Left lung (tissue), 4 donors: ENCODE measurements at regions not wholly inside any gene's neighbourhood (a gene's known extent, or its start where the extent isn't known, plus 50 kb on each side); places are given as distances from the start of the nearest gene placed in this dataset.

ENCODE experiments used
- ATAC-seq: fragments of 200-7000 bp; cut with Tn5 transposase; one replicate; pipeline ENCODE4 v1.9.1; 2020; ENCODE audit warnings: moderate library complexity
- DNase-seq, 4 donors: peaks; one replicate each; pipeline ENCODE4 v3.0.0-alpha.2; 2013 to 2020
- H3K27ac ChIP-seq, 2 donors: fragments of 200-600 bp; sonication (generic) in 1 of 2; one replicate each; pipeline versions ENCODE4 v1.5.0 to v1.8.0; 2020 to 2021
- H3K27me3 ChIP-seq, 2 donors: fragments of 200-600 bp; sonication (generic) in 1 of 2; one replicate each; pipeline versions ENCODE4 v1.5.0 to v1.8.0; 2020 to 2021
- H3K36me3 ChIP-seq, 2 donors: fragments of 200-600 bp; sonication (generic) in 1 of 2; one replicate each; pipeline versions ENCODE4 v1.5.0 to v1.8.0; 2020 to 2021
- H3K4me1 ChIP-seq, 2 donors: fragments of 200-600 bp; one replicate each; pipeline ENCODE4 v1.8.0; 2021
- H3K4me3 ChIP-seq, 2 donors: fragments of 200-600 bp; sonication (generic) in 1 of 2; one replicate each; pipeline versions ENCODE4 v1.5.0 to v1.8.0; 2020 to 2021; ENCODE audit warnings: mild to moderate bottlenecking in 1 of 2
- H3K9me3 ChIP-seq, 2 donors: fragments of 200-600 bp; sonication (generic) in 1 of 2; one replicate each; pipeline versions ENCODE4 v1.5.0 to v1.8.0; 2020 to 2021
- CTCF ChIP-seq, 2 donors: fragments of 200-600 bp; sonication (generic) in 1 of 2; IDR thresholded peaks; one replicate each; pipeline versions ENCODE4 v1.5.0 to v1.8.0; 2021; ENCODE audit warnings: antibody characterized with exemption in 2 of 2
- intact Hi-C, 2 donors: fragments of 100-400 bp; cut with DNase I; formaldehyde crosslinking; loops; one replicate each; pipeline versions ENCODE4 v1.11.2 to v1.14.2; 2022
- donor health status: DM: no; HTN: yes; CAD: no.
- donor health status: DM: no; HTN: no; CAD: no.

GRCh38 chr20:58130156-58130555 is 98.3 kb downstream of the ANKRD60 start:
- ATAC-seq (no peak), DNase-seq (no peak)
- no peak overlapping the region for H3K27ac ChIP-seq
- intact Hi-C loops = no loop called here
- H3K4me3 ChIP-seq = no peak overlapping the region
- no peaks in the 10 kb centered on the region for H3K36me3 ChIP-seq
- H3K4me1 ChIP-seq = peaks cover 0 to 4% of the 10 kb centered on the region in 2 donors
- H3K27me3 ChIP-seq = peaks cover 0 to 50% of the 10 kb centered on the region in 2 donors
- no peak for TF ChIP-seq CTCF (IDR thresholded peaks at IDR 0.05)
- H3K9me3 ChIP-seq = no peaks in the 10 kb centered on the region

- Histone ChIP-seq H3K27me3 (peaks cover 0 to 46% of the 10 kb centered on the region in 2 donors), H3K4me3 (no peak overlapping the region), H3K27ac (no peak overlapping the region), H3K36me3 (no peaks in the 10 kb centered on the region), H3K9me3 (no peaks in the 10 kb centered on the region), H3K4me1 (peaks cover 0 to 4% of the 10 kb centered on the region in 2 donors)
- TF ChIP-seq CTCF (IDR thresholded peaks at IDR 0.05) = no peak
- intact Hi-C loops = no loop called here
- no peak for ATAC-seq
- DNase-seq = no peak
These were observed 98.7 kb downstream of the ANKRD60 start for GRCh38 chr20:58129721-58130151.

DNA sequence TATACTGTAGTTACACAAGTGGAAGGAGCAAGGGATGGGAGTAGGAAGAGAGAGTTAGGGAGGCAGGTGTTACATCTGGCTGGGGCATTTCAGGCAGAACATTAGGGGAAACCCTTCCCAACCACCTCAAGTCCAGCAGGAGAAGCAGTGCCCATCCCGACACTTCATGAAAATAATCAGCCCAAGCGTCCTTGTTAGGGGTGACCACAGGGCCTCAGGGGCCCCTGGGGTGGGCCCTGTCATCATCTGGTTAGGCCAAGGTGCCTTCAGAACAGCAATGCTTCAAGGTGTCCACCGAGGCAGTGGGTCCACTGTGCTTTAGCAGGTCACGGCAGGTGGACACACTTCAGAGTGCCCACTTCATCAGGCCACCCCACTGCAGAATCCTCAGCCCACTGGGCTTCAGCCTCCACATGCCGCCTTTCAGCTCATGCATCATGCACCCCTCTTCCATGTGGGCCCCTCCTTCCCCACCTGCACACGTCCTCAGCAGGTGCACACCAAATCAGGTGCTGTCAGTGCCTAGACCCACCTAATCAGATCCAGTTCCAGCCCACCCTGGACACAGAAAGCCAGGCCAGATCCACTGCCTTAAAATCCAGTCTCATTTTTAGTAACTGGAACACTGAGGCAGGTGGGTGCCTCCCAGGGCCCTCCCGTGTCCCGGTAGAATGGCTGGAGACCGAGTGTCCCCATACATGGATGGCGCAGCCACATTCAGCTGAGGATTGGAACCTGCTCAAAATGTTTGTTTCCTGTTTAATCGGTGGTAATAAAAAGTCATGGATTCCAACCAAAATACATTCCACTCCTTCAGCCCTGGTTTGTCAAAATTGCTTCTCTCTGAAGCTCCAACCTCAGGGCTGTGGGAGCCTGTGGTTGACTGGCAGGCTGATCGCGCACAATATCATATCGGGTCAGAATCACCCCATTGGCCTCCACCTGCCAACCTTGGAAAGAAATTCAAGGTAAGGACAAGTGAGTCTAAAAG is 99.5 kb downstream of the ANKRD60 start:
- intact Hi-C loops = no loop called here
- Histone ChIP-seq H3K4me3 (no peak overlapping the region), H3K27me3 (peaks cover 0 to 38% of the 10 kb centered on the region in 2 donors), H3K36me3 (no peaks in the 10 kb centered on the region), H3K4me1 (peaks cover 0 to 4% of the 10 kb centered on the region in 2 donors), H3K9me3 (no peaks in the 10 kb centered on the region), H3K27ac (no peak overlapping the region)
- no peak for TF ChIP-seq CTCF (IDR thresholded peaks at IDR 0.05)
- DNase-seq (no peak), ATAC-seq (no peak)

DNA sequence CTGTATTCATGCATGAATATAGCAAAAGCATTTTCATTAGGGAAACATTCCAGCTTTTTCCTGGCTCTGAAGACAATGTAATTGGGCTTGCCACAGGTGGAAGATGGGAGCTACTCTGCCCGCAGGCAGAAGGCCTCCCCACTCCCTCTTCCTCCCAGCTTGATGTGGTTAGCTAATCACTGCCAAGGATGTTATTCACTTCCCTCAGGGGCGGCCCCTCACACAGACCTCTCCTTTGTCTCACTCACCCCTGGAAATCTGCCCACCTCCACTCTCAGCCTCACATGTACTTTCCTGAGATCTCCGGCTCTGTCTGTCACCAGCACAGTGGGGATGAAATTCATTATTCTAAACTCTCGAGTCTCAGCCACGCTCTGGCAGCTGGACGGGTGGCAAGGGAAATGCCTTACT is 100.7 kb downstream of the ANKRD60 start:
- ATAC-seq (no peak), DNase-seq (no peak)
- Histone ChIP-seq H3K4me1 (peaks cover 0 to 4% of the 10 kb centered on the region in 2 donors), H3K9me3 (no peaks in the 10 kb centered on the region), H3K27me3 (peaks cover 0 to 26% of the 10 kb centered on the region in 2 donors), H3K27ac (no peak overlapping the region), H3K36me3 (no peaks in the 10 kb centered on the region), H3K4me3 (no peak overlapping the region)
- no peak for TF ChIP-seq CTCF (IDR thresholded peaks at IDR 0.05)
- intact Hi-C loops = no loop called here

DNA sequence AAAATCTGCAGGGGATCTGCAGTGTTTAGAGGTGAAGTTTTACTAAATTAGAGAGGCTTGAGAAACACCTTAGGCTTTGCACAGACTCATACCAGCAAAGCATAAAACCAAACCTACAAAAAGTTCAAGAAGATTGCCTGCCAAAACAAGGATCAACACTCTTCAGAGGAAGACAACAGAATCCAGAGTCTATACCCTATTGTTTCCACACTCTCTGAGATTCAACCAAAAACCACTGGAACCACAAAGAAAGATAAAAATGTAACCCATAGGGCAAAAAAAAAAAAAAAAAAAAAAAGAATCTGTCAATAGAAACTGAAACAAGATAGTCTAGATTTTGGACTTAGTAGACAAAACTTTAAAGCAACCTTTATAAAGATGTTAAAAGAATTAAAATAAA is 102.7 kb downstream of the ANKRD60 start:
- Histone ChIP-seq H3K27ac (no peak overlapping the region), H3K4me3 (no peak overlapping the region), H3K4me1 (no peaks in the 10 kb centered on the region), H3K36me3 (no peaks in the 10 kb centered on the region), H3K9me3 (no peaks in the 10 kb centered on the region), H3K27me3 (peaks cover 0 to 6% of the 10 kb centered on the region in 2 donors)
- no peak for TF ChIP-seq CTCF (IDR thresholded peaks at IDR 0.05)
- intact Hi-C loops = no loop called here
- ATAC-seq (no peak), DNase-seq (no peak)
